GM12878 (cell line): ENCODE measurements at regions not wholly inside any gene's neighbourhood (a gene's known extent, or its start where the extent isn't known, plus 50 kb on each side); places are given as distances from the start of the nearest gene placed in this dataset.

Experiments
- ATAC-seq: fragments of 200-7000 bp; cut with Tn5 transposase; 3 replicates; pipeline ENCODE4 v1.9.1; 2020; ENCODE audit warnings: mild to moderate bottlenecking, moderate library complexity
- BruUV-seq: library from RNA; stranded (reverse); fragments of 400-500 nt; replicated peaks from 2 replicates; lab custom pipeline; 2021; lab: Mats Ljungman, UMichigan
- CTCF ChIA-PET: fragments of 300-600 bp; sonication (Branson Sonifier 250); formaldehyde crosslinking; extraction: SDS; loops from one replicate; lab custom pipeline; 2021; ENCODE audit warnings: inconsistent platforms; lab: Yijun Ruan, JAX
- POLR2A ChIA-PET: fragments of 350-600 bp; formaldehyde crosslinking; extraction: SDS; loops from one replicate; lab custom pipeline; 2021; ENCODE audit warnings: inconsistent platforms; lab: Charles Lee
- RAD21 ChIA-PET: fragments of 300-600 bp; sonication (Branson Sonifier 250); formaldehyde crosslinking; loops from one replicate; lab custom pipeline; 2023; ENCODE audit warnings: antibody characterized with exemption; ENCODE audit not compliant: unreplicated experiment; lab: Charles Lee
- SMC1A ChIA-PET: fragments of 300-600 bp; sonication (Branson Sonifier 250); formaldehyde crosslinking; loops from one replicate; lab custom pipeline; 2023; ENCODE audit not compliant: unreplicated experiment, uncharacterized antibody; lab: Charles Lee
- DNase-seq: peaks from one replicate; pipeline ENCODE4 v3.0.0-alpha.2; 2011; ENCODE audit warnings: low read depth, low spot score
- FAIRE-seq: peaks from 3 replicates; lab custom pipeline; 2011; peaks lifted over from hg19 to GRCh38; lab: Jason Lieb, UNC
- H2AFZ ChIP-seq: 2 replicates; pipeline ENCODE4 v1.6.0; 2011; ENCODE audit warnings: low read depth, low read length, control low read depth; ENCODE audit not compliant: control insufficient read depth
- H3K27ac ChIP-seq: 2 replicates; pipeline ENCODE4 v1.5.1; 2011; ENCODE audit warnings: control low read depth; ENCODE audit not compliant: control insufficient read depth, insufficient read depth
- H3K27me3 ChIP-seq, 2 experiments: replicated peaks in 1 of 2; 2 replicates each; pipeline versions ENCODE4 v1.6.0 to v1.6.1; 2011; ENCODE audit warnings: low read length in 1 of 2; ENCODE audit not compliant: control insufficient read depth in 2 of 2, insufficient read depth in 2 of 2
- H3K36me3 ChIP-seq, 2 experiments: 2 replicates each; pipeline ENCODE4 v1.5.1; 2011; ENCODE audit warnings: low read length in 1 of 2; ENCODE audit not compliant: control insufficient read depth in 2 of 2, insufficient read depth in 2 of 2
- H3K4me1 ChIP-seq: 2 replicates; pipeline ENCODE4 v1.6.1; 2011; ENCODE audit warnings: mild to moderate bottlenecking, low read length, moderate library complexity, mixed read lengths; ENCODE audit not compliant: control insufficient read depth, insufficient read depth
- H3K4me2 ChIP-seq: 2 replicates; pipeline ENCODE4 v1.6.0; 2011; ENCODE audit warnings: control low read depth; ENCODE audit not compliant: control insufficient read depth, insufficient read depth
- H3K4me3 ChIP-seq: fragments of 200-600 bp; sonication (generic); 2 replicates; pipeline ENCODE4 v1.5.1; 2016
- H3K79me2 ChIP-seq: 2 replicates; pipeline ENCODE4 v1.6.0; 2011; ENCODE audit warnings: low read length; ENCODE audit not compliant: control insufficient read depth, insufficient read depth
- H3K9ac ChIP-seq: 2 replicates; pipeline ENCODE4 v1.8.0; 2011; ENCODE audit warnings: low read length, control low read depth, mixed read lengths; ENCODE audit not compliant: control insufficient read depth, insufficient read depth
- H3K9me3 ChIP-seq: replicated peaks from 3 replicates; pipeline ENCODE4 v1.5.1; 2011; ENCODE audit warnings: mild to moderate bottlenecking, low read length; ENCODE audit not compliant: control insufficient read depth, insufficient read depth
- H4K20me1 ChIP-seq: 2 replicates; pipeline ENCODE4 v1.6.0; 2011; ENCODE audit not compliant: control insufficient read depth, insufficient read depth
- ATF7 ChIP-seq: fragments of 450-650 bp; IDR thresholded peaks from 2 replicates; pipeline ENCODE4 v1.6.1; 2016; ENCODE audit warnings: low read depth, mild to moderate bottlenecking
- BCL11A ChIP-seq: IDR thresholded peaks from 2 replicates; pipeline ENCODE4 v1.6.1; 2011; ENCODE audit warnings: low read depth, low read length
- BHLHE40 ChIP-seq, 2 experiments: fragments of 450-650 bp in 1 of 2; IDR thresholded peaks; 2 replicates each; pipeline ENCODE4 v1.6.1; 2011 to 2017; ENCODE audit warnings: low read depth in 2 of 2, borderline replicate concordance in 1 of 2, improper control_type of control experiment in 1 of 2, low read length in 1 of 2, mild to moderate bottlenecking in 1 of 2
- E2F4 ChIP-seq: IDR thresholded peaks from 2 replicates; pipeline ENCODE4 v1.6.1; 2012; ENCODE audit warnings: low read depth, low read length, improper control_type of control experiment
- HDGF ChIP-seq: fragments of 450-650 bp; IDR thresholded peaks from 2 replicates; pipeline ENCODE4 v1.6.1; 2016; ENCODE audit warnings: antibody characterized with exemption
- IRF5 ChIP-seq: fragments of 450-650 bp; IDR thresholded peaks from 2 replicates; pipeline ENCODE4 v1.6.1; 2017; ENCODE audit warnings: borderline replicate concordance
- NFYB ChIP-seq: IDR thresholded peaks from 2 replicates; pipeline ENCODE4 v1.6.1; 2011; ENCODE audit warnings: low read depth, mild to moderate bottlenecking, low read length, improper control_type of control experiment, moderate library complexity; ENCODE audit not compliant: insufficient read depth
- PBX3 ChIP-seq: IDR thresholded peaks from 2 replicates; pipeline ENCODE4 v1.6.1; 2011; ENCODE audit warnings: mild to moderate bottlenecking, low read depth, low read length, moderate library complexity; ENCODE audit not compliant: insufficient replicate concordance
- REST ChIP-seq: IDR thresholded peaks from 2 replicates; pipeline ENCODE4 v1.6.1; 2012; ENCODE audit warnings: mild to moderate bottlenecking, low read depth, low read length
- RUNX3 ChIP-seq: IDR thresholded peaks from 2 replicates; pipeline ENCODE4 v1.6.1; 2012; ENCODE audit warnings: low read length, inconsistent platforms
- ZNF592 ChIP-seq: fragments of 450-650 bp; IDR thresholded peaks from 2 replicates; pipeline ENCODE4 v1.6.1; 2017; ENCODE audit warnings: mild to moderate bottlenecking, moderate library complexity
- WGBS: methylation state at CpG from one replicate; pipeline ENCODE4 v1.1.6; 2016; ENCODE audit warnings: low lambda C conversion rate; ENCODE audit not compliant: insufficient replicate concordance, insufficient coverage; ENCODE audit errors: missing lambda C conversion rate; 5-methylcytosine and 5-hydroxymethylcytosine counted together
- in situ Hi-C: fragments of 300-500 bp; cut with MboI; formaldehyde crosslinking; loops from 9 replicates; pipeline ENCODE4 v1.14.3; 2018; ENCODE audit warnings: mixed read lengths
- intact Hi-C: fragments of 100-400 bp; cut with micrococcal nuclease; formaldehyde crosslinking; loops from one replicate; pipeline ENCODE4 v1.14.2; 2022; ENCODE audit not compliant: unreplicated experiment

GRCh38 chr4:22949161-22949855, 256.6 kb downstream of the GBA3 start:
- RAD21 ChIA-PET, result no interaction called here
- POLR2A ChIA-PET, result no interaction called here
- intact Hi-C loops (no loop called here), in situ Hi-C loops (no loop called here)
- WGBS, result 6% methylated on average over 6 of the region's 6 CpGs
- DNase-seq (no peak), ATAC-seq (no peak), FAIRE-seq (no peak)
- no peaks in the 10 kb centered on the region for H3K36me3 ChIP-seq
- H3K79me2 ChIP-seq, result no peaks in the 10 kb centered on the region
- no peaks in the 10 kb centered on the region for H4K20me1 ChIP-seq
- H3K4me2 ChIP-seq, result no peak overlapping the region
- CTCF ChIA-PET, result interaction anchor here (0.6 to 1.6 kb wide), 5 partner anchors 10 to 232 kb away, joined by 3 to 4 read pairs (median 3); no protein-coding TSS in a partner anchor
- BruUV-seq, result no TSS peak
- H3K27me3 ChIP-seq, result no peaks in the 10 kb centered on the region
- no peaks in the 10 kb centered on the region for H3K4me1 ChIP-seq
- no peaks in the 10 kb centered on the region for H3K9me3 ChIP-seq
- H3K4me3 ChIP-seq, result no peak overlapping the region
- no peak overlapping the region for H2AFZ ChIP-seq
- H3K9ac ChIP-seq, result no peak overlapping the region
- SMC1A ChIA-PET, result interaction anchor here (0.6 to 1.6 kb wide), 5 partner anchors 11 to 101 kb away, joined by 3 to 4 read pairs (median 3); no protein-coding TSS in a partner anchor
- no peak overlapping the region for H3K27ac ChIP-seq
- TF ChIP-seq BCL11A (no peak), ZNF592 (no peak), NFYB (no peak), REST (no peak), ATF7 (no peak), HDGF (no peak), E2F4 (no peak), IRF5 (no peak), RUNX3 (no peak), PBX3 (no peak), BHLHE40 (IDR thresholded peaks at IDR 0.05; ENCODE audit: borderline replicate concordance in 1 of 2, low read depth in 2 of 2, low read length in 1 of 2) (no peak)
